GM19324 (cell line): ENCODE measurements at regions not wholly inside any gene's neighbourhood (a gene's known extent, or its start where the extent isn't known, plus 50 kb on each side); places are given as distances from the start of the nearest gene placed in this dataset.
"Not testable (repeated sequence)": the region's sequence is repeated elsewhere in the genome, so short reads cannot be mapped to it uniquely, and the experiment has no call there.

Experiments
- ATAC-seq: cut with Tn5 transposase; IDR thresholded peaks from one replicate; pipeline ENCODE4 v1.9.1; 2021; ENCODE audit warnings: mild to moderate bottlenecking, moderate library complexity; ENCODE audit not compliant: unreplicated experiment, low FRiP score

- ATAC-seq, result no peak
These were observed 212.9 kb upstream of the TBX18 start for GRCh38 chr6:84977363-84977705.

DNA sequence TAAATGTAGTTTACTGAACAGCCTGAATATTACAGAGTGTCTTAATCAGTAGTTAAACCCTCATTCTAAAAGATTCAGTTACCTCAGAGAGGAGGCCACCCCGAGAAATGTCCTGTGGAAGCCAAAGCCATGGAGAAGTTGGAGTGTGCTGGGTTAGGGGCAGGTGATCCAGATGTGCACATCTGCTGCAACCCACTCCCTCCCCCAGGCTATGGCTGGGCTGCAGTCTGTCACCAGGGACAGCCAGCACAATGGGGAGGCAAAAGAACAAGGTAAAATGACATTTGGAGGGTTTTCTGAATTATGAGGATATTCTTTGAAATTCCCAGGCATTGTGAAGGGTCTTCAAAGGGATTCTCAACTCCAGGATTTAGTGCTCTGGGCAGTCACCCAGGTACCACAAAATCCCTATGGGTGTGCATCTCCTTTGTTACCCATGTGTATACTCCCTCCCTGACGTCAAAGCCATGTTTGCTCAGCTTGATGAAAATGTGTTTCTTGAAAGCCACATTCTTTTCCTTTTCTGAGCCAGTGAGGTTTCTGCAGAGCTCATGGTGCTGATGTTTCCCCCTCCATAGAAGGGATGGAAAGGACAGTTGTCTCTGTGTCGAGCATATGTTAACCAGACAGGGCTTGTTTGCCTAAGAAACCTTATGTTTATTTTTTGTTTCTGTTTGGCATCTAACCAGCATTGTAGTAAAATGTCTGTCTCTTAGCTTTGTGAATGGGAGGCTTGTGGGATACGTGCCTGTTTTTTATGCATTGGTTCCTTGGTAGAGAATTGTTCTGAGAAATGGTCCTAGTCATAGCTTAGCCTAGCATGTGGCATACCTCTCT lies 212.3 kb upstream of the TBX18 start:
- ATAC-seq, result no peak

- no peak for ATAC-seq
These were observed 210.9 kb upstream of the TBX18 start for GRCh38 chr6:84975316-84975715.

- no peak for ATAC-seq
These were observed 209.2 kb upstream of the TBX18 start for GRCh38 chr6:84973606-84974005.

DNA sequence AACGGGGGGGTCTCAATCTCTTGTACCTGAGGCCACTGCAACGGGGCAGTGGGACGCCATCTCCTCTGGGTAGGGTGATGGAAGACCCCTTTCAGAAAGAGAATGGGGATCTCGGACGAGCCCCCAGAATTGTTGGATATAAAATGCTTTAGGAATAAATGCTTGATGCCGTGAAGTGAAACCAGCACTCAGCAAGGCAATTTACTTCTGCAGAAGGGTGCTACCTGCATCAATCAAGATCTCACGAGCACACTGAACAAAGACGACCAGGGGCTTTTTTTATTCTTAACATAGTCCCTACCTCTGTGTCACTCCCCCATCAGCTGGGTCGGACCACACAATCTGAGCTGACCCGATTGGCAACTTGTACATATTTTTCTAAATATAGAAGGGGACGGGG lies 203.6 kb upstream of the TBX18 start:
- no peak for ATAC-seq

DNA sequence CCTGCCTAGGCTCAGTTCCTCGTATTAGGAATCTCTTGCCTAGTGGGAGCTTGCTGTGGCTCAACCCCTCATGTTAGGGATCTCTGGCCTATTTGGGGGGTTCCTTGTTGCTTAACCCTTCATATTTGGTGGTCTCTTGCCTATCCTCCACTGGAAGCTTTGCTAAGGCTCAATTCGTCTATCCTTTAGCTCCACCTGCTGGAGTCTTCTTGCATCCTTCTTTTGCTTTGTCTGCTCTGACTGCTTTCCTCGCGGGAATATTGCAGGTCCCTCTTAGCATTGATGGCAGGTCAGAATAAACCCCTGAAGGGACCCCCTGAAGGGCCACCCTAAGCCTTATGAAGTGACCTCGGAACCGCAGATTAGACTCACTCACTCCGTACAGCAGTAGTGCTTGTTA lies 203.0 kb upstream of the TBX18 start:
- ATAC-seq, result no peak

- ATAC-seq, result no peak
These were observed 188.8 kb upstream of the TBX18 start for GRCh38 chr6:84953111-84953755.

DNA sequence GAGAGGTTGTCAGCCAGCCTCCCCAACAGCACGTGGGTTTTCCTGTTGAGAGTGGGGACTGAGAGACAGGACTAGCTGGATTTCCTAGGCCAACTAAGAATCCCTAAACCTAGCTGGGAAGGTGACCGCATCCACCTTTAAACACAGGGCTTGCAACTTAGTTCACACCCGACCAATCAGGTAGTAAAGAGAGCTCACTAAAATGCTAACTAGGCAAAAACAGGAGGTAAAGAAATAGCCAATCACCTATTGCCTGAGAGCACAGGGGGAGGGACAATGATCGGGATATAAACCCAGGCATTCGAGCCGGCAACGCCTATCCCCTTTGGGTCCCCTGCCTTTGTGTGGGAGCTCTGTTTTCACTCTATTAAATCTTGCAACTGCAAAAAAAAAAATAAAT lies 180.5 kb upstream of the TBX18 start:
- not testable (repeated sequence) for ATAC-seq

- no peak for ATAC-seq
These were observed 179.5 kb upstream of the TBX18 start for GRCh38 chr6:84943905-84944304.

DNA sequence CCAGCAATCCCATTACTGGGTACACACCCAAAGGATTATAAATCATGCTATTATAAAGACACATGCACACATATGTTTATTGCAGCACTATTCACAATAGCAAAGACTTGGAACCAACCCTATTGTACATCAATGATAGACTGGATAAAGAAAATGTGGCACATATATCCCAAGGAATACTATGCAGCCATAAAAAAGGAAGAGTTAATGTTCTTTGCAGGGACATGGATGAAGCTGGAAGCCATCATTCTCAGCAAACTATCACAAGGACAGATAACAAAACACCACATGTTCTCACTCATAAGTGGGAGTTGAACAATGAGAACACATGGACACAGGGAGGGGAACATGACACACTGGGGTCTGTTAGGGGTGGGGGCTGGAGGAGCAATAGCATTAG lies 177.2 kb upstream of the TBX18 start:
- ATAC-seq, result not testable (repeated sequence)

DNA sequence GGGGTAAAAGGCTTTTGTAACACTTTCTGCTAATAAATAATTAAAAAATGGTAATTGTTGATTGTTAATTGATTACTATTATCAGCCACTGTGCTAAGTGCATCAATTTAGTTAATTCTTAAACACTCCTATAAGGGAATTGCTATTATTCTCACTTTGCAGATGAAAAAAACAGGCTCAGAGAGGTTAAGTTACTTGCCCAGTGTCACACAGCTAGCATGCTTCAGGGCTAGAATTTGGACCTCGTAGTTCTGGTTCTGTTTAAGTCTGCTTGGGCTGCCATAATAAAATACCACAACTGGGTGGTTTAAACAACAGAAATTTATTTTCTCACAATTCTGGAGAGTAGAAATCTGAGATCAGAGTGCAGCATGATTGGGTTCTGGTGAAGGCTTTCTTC lies 164.8 kb upstream of the TBX18 start:
- no peak for ATAC-seq

- ATAC-seq, result no peak
These were observed 163.2 kb upstream of the TBX18 start for GRCh38 chr6:84927551-84927950.

GRCh38 chr6:84926189-84927155 lies 162.1 kb upstream of the TBX18 start:
- ATAC-seq, result no peak

DNA sequence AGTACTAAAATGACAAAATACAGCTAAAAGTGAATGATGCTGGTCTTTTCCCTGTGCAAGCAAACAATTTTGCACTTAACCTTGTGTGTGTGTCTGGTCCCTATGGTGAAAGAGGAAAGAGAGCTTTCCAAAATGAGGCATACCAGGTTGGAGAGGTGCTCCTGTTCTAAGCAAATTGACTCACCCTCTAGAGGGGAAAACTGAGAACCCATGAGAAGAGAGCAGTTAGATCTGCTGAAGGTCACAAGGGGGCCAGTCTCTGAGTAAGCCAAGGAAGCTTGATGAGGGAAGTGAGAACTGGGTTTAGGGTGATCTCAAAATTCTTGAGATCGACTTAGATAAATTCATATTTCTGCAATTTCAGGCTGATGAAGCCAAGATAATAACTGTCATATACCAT lies 157.5 kb upstream of the TBX18 start:
- ATAC-seq, result no peak

DNA sequence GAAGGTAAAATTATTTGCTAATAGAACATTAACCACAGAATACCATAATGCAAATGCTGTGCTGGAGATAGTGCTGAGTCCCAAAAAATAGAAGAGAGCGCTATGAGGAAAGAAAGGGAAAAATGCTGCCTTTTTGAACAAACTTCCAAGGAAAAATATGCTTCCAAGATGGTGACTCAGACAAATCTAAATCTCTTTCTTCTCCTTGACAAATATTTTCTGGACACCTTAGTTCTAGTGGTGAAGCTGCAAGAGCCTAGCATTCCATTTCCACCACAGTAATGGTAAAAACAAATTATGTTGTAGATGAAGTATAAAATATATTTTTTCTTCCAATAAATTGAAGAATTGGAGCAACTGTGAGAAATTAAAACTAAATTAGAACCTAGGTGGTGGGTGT lies 155.6 kb upstream of the TBX18 start:
- ATAC-seq, result no peak

GRCh38 chr6:84916704-84917103 lies 152.3 kb upstream of the TBX18 start:
- ATAC-seq, result no peak

- no peak for ATAC-seq
These were observed 148.3 kb upstream of the TBX18 start for GRCh38 chr6:84912472-84913322.

- no peak for ATAC-seq
These were observed 146.7 kb upstream of the TBX18 start for GRCh38 chr6:84910906-84911607.

- no peak for ATAC-seq
These were observed 144.0 kb upstream of the TBX18 start for GRCh38 chr6:84908304-84908904.
